Spleen (tissue), 11 donors: ENCODE measurements at regions not wholly inside any gene's neighbourhood (a gene's known extent, or its start where the extent isn't known, plus 50 kb on each side); places are given as distances from the start of the nearest gene placed in this dataset.

Experiments
- DNase-seq: peaks from one replicate; pipeline ENCODE4 v3.0.0-alpha.2; 2020
- H3K27ac ChIP-seq, 8 donors: fragments of 200-600 bp; sonication (generic) in 7 of 8; 1 replicate in 4 of 8; 2 replicates in 4 of 8; pipeline versions ENCODE4 v1.5.0 to v1.8.0; 2016 to 2021; ENCODE audit warnings: inconsistent platforms in 4 of 8, mild to moderate bottlenecking in 4 of 8, moderate library complexity in 1 of 8
- H3K27me3 ChIP-seq, 7 donors: fragments of 200-600 bp; sonication (generic) in 6 of 7; replicated peaks in 1 of 7; 1 replicate in 4 of 7; 2 replicates in 3 of 7; pipeline versions ENCODE4 v1.5.0 to v1.8.0; 2016 to 2021; ENCODE audit warnings: inconsistent platforms in 3 of 7, mild to moderate bottlenecking in 1 of 7
- H3K36me3 ChIP-seq, 6 donors: fragments of 200-600 bp; sonication (generic) in 5 of 6; 1 replicate in 4 of 6; 2 replicates in 2 of 6; pipeline versions ENCODE4 v1.5.0 to v1.8.0; 2016 to 2021; ENCODE audit warnings: inconsistent platforms in 2 of 6
- H3K4me1 ChIP-seq, 6 donors: fragments of 200-600 bp; sonication (generic) in 5 of 6; 1 replicate in 3 of 6; 2 replicates in 3 of 6; pipeline versions ENCODE4 v1.5.0 to v1.8.0; 2016 to 2021; ENCODE audit warnings: inconsistent platforms in 3 of 6
- H3K4me3 ChIP-seq, 8 donors: fragments of 200-600 bp; sonication (generic) in 7 of 8; 1 replicate in 4 of 8; 2 replicates in 4 of 8; pipeline versions ENCODE4 v1.5.0 to v1.8.0; 2016 to 2021; ENCODE audit warnings: inconsistent platforms in 4 of 8, mild to moderate bottlenecking in 4 of 8, moderate library complexity in 2 of 8
- H3K9me3 ChIP-seq, 8 donors: fragments of 200-600 bp; sonication (generic) in 7 of 8; 1 replicate in 4 of 8; 2 replicates in 4 of 8; pipeline versions ENCODE4 v1.5.0 to v1.8.0; 2016 to 2021; ENCODE audit warnings: inconsistent platforms in 4 of 8
- CTCF ChIP-seq, 11 experiments: fragments of 200-600 bp in 7 of 11; fragments of 450-650 bp in 4 of 11; sonication (generic) in 4 of 11; IDR thresholded peaks in 8 of 11; conservative IDR thresholded peaks in 3 of 11; 1 replicate in 7 of 11; 2 replicates in 4 of 11; pipeline versions ENCODE4 v1.4.0 to v1.8.0; 2016 to 2021; ENCODE audit warnings: antibody characterized with exemption in 11 of 11, inconsistent platforms in 4 of 11, mild to moderate bottlenecking in 1 of 11
- POLR2A ChIP-seq, 3 donors: fragments of 450-650 bp; IDR thresholded peaks; one replicate each; pipeline ENCODE4 v1.5.1; 2017; ENCODE audit warnings: antibody characterized with exemption in 3 of 3, mild to moderate bottlenecking in 1 of 3
- POLR2AphosphoS5 ChIP-seq, 3 donors: sonication (generic); formaldehyde crosslinking; IDR thresholded peaks; one replicate each; pipeline ENCODE4 v1.5.1; 2017; ENCODE audit warnings: antibody characterized with exemption in 3 of 3
- WGBS, 5 donors: extraction: QIAGEN DNeasy Blood & Tissue Kit in 3 of 5; methylation state at CpG; one replicate each; pipeline versions ENCODE4 v1.1.5 to v1.1.7; 2013 to 2018; 5-methylcytosine and 5-hydroxymethylcytosine counted together
- intact Hi-C: fragments of 100-400 bp; cut with DNase I; formaldehyde crosslinking; loops from one replicate; pipeline ENCODE4 v1.15.0; 2023; ENCODE audit warnings: low total_unique reads
- donor health status: healthy with polysubstance abuse.
- donor health status: DM: no; HTN: no; CAD: no; lungs with moderate emphysema.
- donor health status: DM: no; HTN: no; CAD: no.
- donor health status: Bipolar disorder and iron deficiency.
- donor health status: healthy.
- donor health status: DM: no; HTN: no; CAD: no.
- donor health status: DM: yes; HTN: yes; CAD: no.

- no peak for TF ChIP-seq POLR2A (IDR thresholded peaks at IDR 0.05)
- intact Hi-C loops, result no loop called here
- no peaks in the 10 kb centered on the region for H3K4me1 ChIP-seq
- no peak overlapping the region for H3K4me3 ChIP-seq
- H3K27ac ChIP-seq, result no peak overlapping the region
- no peak for DNase-seq
- H3K36me3 ChIP-seq, result no peaks in the 10 kb centered on the region
- 56 to 75% (median 59%) methylated on average over 3 of the region's 3 CpGs for WGBS, 5 donors
- H3K27me3 ChIP-seq, result peaks cover 0 to 17% (median 0%) of the 10 kb centered on the region in 7 donors
- H3K9me3 ChIP-seq, result no peaks in the 10 kb centered on the region
Measured at GRCh38 chr20:48348022-48348421, 479.8 kb downstream of the PREX1 start.

- TF ChIP-seq POLR2AphosphoS5 (IDR thresholded peaks at IDR 0.05) (no peak), CTCF (IDR thresholded peaks at IDR 0.05 in 8 of 11, conservative IDR thresholded peaks at IDR 0.05 in 3 of 11) (no peak), POLR2A (IDR thresholded peaks at IDR 0.05) (no peak)
- DNase-seq, result no peak
- Histone ChIP-seq H3K4me3 (no peak overlapping the region), H3K27me3 (peaks cover 0 to 22% (median 0%) of the 10 kb centered on the region in 7 donors), H3K9me3 (no peaks in the 10 kb centered on the region), H3K36me3 (no peaks in the 10 kb centered on the region), H3K4me1 (peaks cover 0 to 22% (median 0%) of the 10 kb centered on the region in 6 donors), H3K27ac (no peak overlapping the region)
- intact Hi-C loops, result no loop called here
- WGBS, 5 donors, result 82 to 88% (median 86%) methylated on average over 15 to 28 of the region's 28 CpGs
Measured at GRCh38 chr20:48342822-48343513, 484.8 kb downstream of the PREX1 start.

- H3K27ac ChIP-seq, result no peak overlapping the region
- H3K4me3 ChIP-seq, result no peak overlapping the region
- DNase-seq, result no peak
- 70 to 83% (median 81%) methylated on average over 6 of the region's 6 CpGs for WGBS, 5 donors
- peaks cover 0 to 22% (median 0%) of the 10 kb centered on the region in 6 donors for H3K4me1 ChIP-seq
- H3K36me3 ChIP-seq, result no peaks in the 10 kb centered on the region
- H3K9me3 ChIP-seq, result no peaks in the 10 kb centered on the region
- intact Hi-C loops, result no loop called here
- peaks cover 0 to 31% (median 0%) of the 10 kb centered on the region in 7 donors for H3K27me3 ChIP-seq
- TF ChIP-seq CTCF (IDR thresholded peaks at IDR 0.05 in 8 of 11, conservative IDR thresholded peaks at IDR 0.05 in 3 of 11) (no peak), POLR2AphosphoS5 (IDR thresholded peaks at IDR 0.05) (no peak), POLR2A (IDR thresholded peaks at IDR 0.05) (no peak)
Measured at GRCh38 chr20:48340883-48341281, 486.9 kb downstream of the PREX1 start.

- Histone ChIP-seq H3K36me3 (no peaks in the 10 kb centered on the region), H3K4me3 (no peak overlapping the region), H3K27ac (no peak overlapping the region), H3K9me3 (no peaks in the 10 kb centered on the region), H3K4me1 (peaks cover 0 to 22% (median 0%) of the 10 kb centered on the region in 6 donors), H3K27me3 (peaks cover 0 to 35% (median 0%) of the 10 kb centered on the region in 7 donors)
- DNase-seq, result no peak
- TF ChIP-seq POLR2AphosphoS5 (IDR thresholded peaks at IDR 0.05) (no peak), POLR2A (IDR thresholded peaks at IDR 0.05) (no peak)
- intact Hi-C loops, result no loop called here
- WGBS, 5 donors, result 54 to 68% (median 57%) methylated on average over 12 to 17 of the region's 17 CpGs
Measured at GRCh38 chr20:48339986-48340882, 487.6 kb downstream of the PREX1 start.
